GM12878 (cell line): ENCODE measurements at regions not wholly inside any gene's neighbourhood (a gene's known extent, or its start where the extent isn't known, plus 50 kb on each side); places are given as distances from the start of the nearest gene placed in this dataset.

Source experiments
- ATAC-seq: fragments of 200-7000 bp; cut with Tn5 transposase; 3 replicates; pipeline ENCODE4 v1.9.1; 2020; ENCODE audit warnings: mild to moderate bottlenecking, moderate library complexity
- BruUV-seq: library from RNA; stranded (reverse); fragments of 400-500 nt; replicated peaks from 2 replicates; lab custom pipeline; 2021; lab: Mats Ljungman, UMichigan
- CTCF ChIA-PET: fragments of 300-600 bp; sonication (Branson Sonifier 250); formaldehyde crosslinking; extraction: SDS; loops from one replicate; lab custom pipeline; 2021; ENCODE audit warnings: inconsistent platforms; lab: Yijun Ruan, JAX
- POLR2A ChIA-PET: fragments of 350-600 bp; formaldehyde crosslinking; extraction: SDS; loops from one replicate; lab custom pipeline; 2021; ENCODE audit warnings: inconsistent platforms; lab: Charles Lee
- RAD21 ChIA-PET: fragments of 300-600 bp; sonication (Branson Sonifier 250); formaldehyde crosslinking; loops from one replicate; lab custom pipeline; 2023; ENCODE audit warnings: antibody characterized with exemption; ENCODE audit not compliant: unreplicated experiment; lab: Charles Lee
- SMC1A ChIA-PET: fragments of 300-600 bp; sonication (Branson Sonifier 250); formaldehyde crosslinking; loops from one replicate; lab custom pipeline; 2023; ENCODE audit not compliant: unreplicated experiment, uncharacterized antibody; lab: Charles Lee
- DNase-seq: peaks from one replicate; pipeline ENCODE4 v3.0.0-alpha.2; 2011; ENCODE audit warnings: low read depth, low spot score
- FAIRE-seq: peaks from 3 replicates; lab custom pipeline; 2011; peaks lifted over from hg19 to GRCh38; lab: Jason Lieb, UNC
- H2AFZ ChIP-seq: 2 replicates; pipeline ENCODE4 v1.6.0; 2011; ENCODE audit warnings: low read depth, low read length, control low read depth; ENCODE audit not compliant: control insufficient read depth
- H3K27ac ChIP-seq: 2 replicates; pipeline ENCODE4 v1.5.1; 2011; ENCODE audit warnings: control low read depth; ENCODE audit not compliant: control insufficient read depth, insufficient read depth
- H3K27me3 ChIP-seq, 2 experiments: replicated peaks in 1 of 2; 2 replicates each; pipeline versions ENCODE4 v1.6.0 to v1.6.1; 2011; ENCODE audit warnings: low read length in 1 of 2; ENCODE audit not compliant: control insufficient read depth in 2 of 2, insufficient read depth in 2 of 2
- H3K36me3 ChIP-seq, 2 experiments: 2 replicates each; pipeline ENCODE4 v1.5.1; 2011; ENCODE audit warnings: low read length in 1 of 2; ENCODE audit not compliant: control insufficient read depth in 2 of 2, insufficient read depth in 2 of 2
- H3K4me1 ChIP-seq: 2 replicates; pipeline ENCODE4 v1.6.1; 2011; ENCODE audit warnings: mild to moderate bottlenecking, low read length, moderate library complexity, mixed read lengths; ENCODE audit not compliant: control insufficient read depth, insufficient read depth
- H3K4me2 ChIP-seq: 2 replicates; pipeline ENCODE4 v1.6.0; 2011; ENCODE audit warnings: control low read depth; ENCODE audit not compliant: control insufficient read depth, insufficient read depth
- H3K4me3 ChIP-seq: fragments of 200-600 bp; sonication (generic); 2 replicates; pipeline ENCODE4 v1.5.1; 2016
- H3K79me2 ChIP-seq: 2 replicates; pipeline ENCODE4 v1.6.0; 2011; ENCODE audit warnings: low read length; ENCODE audit not compliant: control insufficient read depth, insufficient read depth
- H3K9ac ChIP-seq: 2 replicates; pipeline ENCODE4 v1.8.0; 2011; ENCODE audit warnings: low read length, control low read depth, mixed read lengths; ENCODE audit not compliant: control insufficient read depth, insufficient read depth
- H3K9me3 ChIP-seq: replicated peaks from 3 replicates; pipeline ENCODE4 v1.5.1; 2011; ENCODE audit warnings: mild to moderate bottlenecking, low read length; ENCODE audit not compliant: control insufficient read depth, insufficient read depth
- H4K20me1 ChIP-seq: 2 replicates; pipeline ENCODE4 v1.6.0; 2011; ENCODE audit not compliant: control insufficient read depth, insufficient read depth
- BACH1 ChIP-seq: fragments of 450-650 bp; IDR thresholded peaks from 2 replicates; pipeline ENCODE4 v1.6.1; 2017; ENCODE audit warnings: mild to moderate bottlenecking, borderline replicate concordance
- CBX3 ChIP-seq: fragments of 200-600 bp; sonication (generic); IDR thresholded peaks from 2 replicates; pipeline ENCODE4 v1.6.1; 2016; ENCODE audit warnings: low read depth, borderline replicate concordance
- ESRRA ChIP-seq: IDR thresholded peaks from 2 replicates; pipeline ENCODE4 v1.6.1; 2012; ENCODE audit warnings: mild to moderate bottlenecking, low read length, improper control_type of control experiment
- NBN ChIP-seq: fragments of 450-650 bp; IDR thresholded peaks from 2 replicates; pipeline ENCODE4 v1.6.1; 2016
- RELB ChIP-seq: fragments of 450-650 bp; IDR thresholded peaks from 2 replicates; pipeline ENCODE4 v1.6.1; 2017; ENCODE audit warnings: low read depth, mild to moderate bottlenecking, moderate library complexity
- TCF3 ChIP-seq: IDR thresholded peaks from 2 replicates; pipeline ENCODE4 v1.6.1; 2012; ENCODE audit warnings: low read depth, mild to moderate bottlenecking, low read length, borderline replicate concordance; ENCODE audit not compliant: insufficient read depth
- ZBTB40 ChIP-seq: fragments of 450-650 bp; IDR thresholded peaks from 2 replicates; pipeline ENCODE4 v1.6.1; 2016; ENCODE audit warnings: mild to moderate bottlenecking, moderate library complexity, borderline replicate concordance
- WGBS: methylation state at CpG from one replicate; pipeline ENCODE4 v1.1.6; 2016; ENCODE audit warnings: low lambda C conversion rate; ENCODE audit not compliant: insufficient replicate concordance, insufficient coverage; ENCODE audit errors: missing lambda C conversion rate; 5-methylcytosine and 5-hydroxymethylcytosine counted together
- in situ Hi-C: fragments of 300-500 bp; cut with MboI; formaldehyde crosslinking; loops from 9 replicates; pipeline ENCODE4 v1.14.3; 2018; ENCODE audit warnings: mixed read lengths
- intact Hi-C: fragments of 100-400 bp; cut with micrococcal nuclease; formaldehyde crosslinking; loops from one replicate; pipeline ENCODE4 v1.14.2; 2022; ENCODE audit not compliant: unreplicated experiment
- TF ChIP-seq, protein P1 (sequence below): fragments of 450-650 bp; IDR thresholded peaks from 2 replicates; pipeline ENCODE4 v1.6.1; 2017; ENCODE audit warnings: mild to moderate bottlenecking, moderate library complexity
- TF ChIP-seq, protein P2 (sequence below): IDR thresholded peaks from 2 replicates; pipeline ENCODE4 v1.6.1; 2011; ENCODE audit warnings: low read depth, mild to moderate bottlenecking, low read length, moderate library complexity, borderline replicate concordance; ENCODE audit errors: extremely low read depth
- TF ChIP-seq, protein P3 (sequence below): IDR thresholded peaks from 2 replicates; pipeline ENCODE4 v1.6.1; 2012; ENCODE audit warnings: mild to moderate bottlenecking, low read depth, low read length

- H3K36me3 ChIP-seq = no peaks in the 10 kb centered on the region
- DNase-seq = no peak
- in situ Hi-C loops = no loop called here
- POLR2A ChIA-PET = no interaction called here
- no peak overlapping the region for H3K4me3 ChIP-seq
- no peaks in the 10 kb centered on the region for H3K79me2 ChIP-seq
- no peak overlapping the region for H2AFZ ChIP-seq
- peaks cover 0 to 9% of the 10 kb centered on the region in 2 experiments; a peak in 3 of 4 replicates for H3K27me3 ChIP-seq
- intact Hi-C loops = no loop called here
- FAIRE-seq = no peak
- H3K4me2 ChIP-seq = no peak overlapping the region
- SMC1A ChIA-PET = no interaction called here
- CTCF ChIA-PET = interaction anchor here (0.6 kb wide), 1 partner anchor 723 kb away, joined by 3 read pairs; no protein-coding TSS in a partner anchor
- no peak overlapping the region for H3K9ac ChIP-seq
- no peak for ATAC-seq
- H3K27ac ChIP-seq = no peak overlapping the region
- RAD21 ChIA-PET = no interaction called here
- no peaks in the 10 kb centered on the region; the same call in 2 of the 3 replicates for H3K9me3 ChIP-seq
- no peaks in the 10 kb centered on the region; the same call in 1 of the 2 replicates for H4K20me1 ChIP-seq
- no TSS peak for BruUV-seq
- H3K4me1 ChIP-seq = no peaks in the 10 kb centered on the region
- WGBS = 24% methylated on average over 14 of the region's 14 CpGs
- TF ChIP-seq NBN (no peak), BACH1 (no peak), CBX3 (no peak), ESRRA (no peak), RELB (no peak), TCF3 (no peak), ZBTB40 (no peak)
- TF ChIP-seq, protein P1, sequence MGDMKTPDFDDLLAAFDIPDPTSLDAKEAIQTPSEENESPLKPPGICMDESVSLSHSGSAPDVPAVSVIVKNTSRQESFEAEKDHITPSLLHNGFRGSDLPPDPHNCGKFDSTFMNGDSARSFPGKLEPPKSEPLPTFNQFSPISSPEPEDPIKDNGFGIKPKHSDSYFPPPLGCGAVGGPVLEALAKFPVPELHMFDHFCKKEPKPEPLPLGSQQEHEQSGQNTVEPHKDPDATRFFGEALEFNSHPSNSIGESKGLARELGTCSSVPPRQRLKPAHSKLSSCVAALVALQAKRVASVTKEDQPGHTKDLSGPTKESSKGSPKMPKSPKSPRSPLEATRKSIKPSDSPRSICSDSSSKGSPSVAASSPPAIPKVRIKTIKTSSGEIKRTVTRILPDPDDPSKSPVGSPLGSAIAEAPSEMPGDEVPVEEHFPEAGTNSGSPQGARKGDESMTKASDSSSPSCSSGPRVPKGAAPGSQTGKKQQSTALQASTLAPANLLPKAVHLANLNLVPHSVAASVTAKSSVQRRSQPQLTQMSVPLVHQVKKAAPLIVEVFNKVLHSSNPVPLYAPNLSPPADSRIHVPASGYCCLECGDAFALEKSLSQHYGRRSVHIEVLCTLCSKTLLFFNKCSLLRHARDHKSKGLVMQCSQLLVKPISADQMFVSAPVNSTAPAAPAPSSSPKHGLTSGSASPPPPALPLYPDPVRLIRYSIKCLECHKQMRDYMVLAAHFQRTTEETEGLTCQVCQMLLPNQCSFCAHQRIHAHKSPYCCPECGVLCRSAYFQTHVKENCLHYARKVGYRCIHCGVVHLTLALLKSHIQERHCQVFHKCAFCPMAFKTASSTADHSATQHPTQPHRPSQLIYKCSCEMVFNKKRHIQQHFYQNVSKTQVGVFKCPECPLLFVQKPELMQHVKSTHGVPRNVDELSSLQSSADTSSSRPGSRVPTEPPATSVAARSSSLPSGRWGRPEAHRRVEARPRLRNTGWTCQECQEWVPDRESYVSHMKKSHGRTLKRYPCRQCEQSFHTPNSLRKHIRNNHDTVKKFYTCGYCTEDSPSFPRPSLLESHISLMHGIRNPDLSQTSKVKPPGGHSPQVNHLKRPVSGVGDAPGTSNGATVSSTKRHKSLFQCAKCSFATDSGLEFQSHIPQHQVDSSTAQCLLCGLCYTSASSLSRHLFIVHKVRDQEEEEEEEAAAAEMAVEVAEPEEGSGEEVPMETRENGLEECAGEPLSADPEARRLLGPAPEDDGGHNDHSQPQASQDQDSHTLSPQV = no peak
- TF ChIP-seq, protein P2, sequence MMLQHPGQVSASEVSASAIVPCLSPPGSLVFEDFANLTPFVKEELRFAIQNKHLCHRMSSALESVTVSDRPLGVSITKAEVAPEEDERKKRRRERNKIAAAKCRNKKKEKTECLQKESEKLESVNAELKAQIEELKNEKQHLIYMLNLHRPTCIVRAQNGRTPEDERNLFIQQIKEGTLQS = no peak
- TF ChIP-seq, protein P3, sequence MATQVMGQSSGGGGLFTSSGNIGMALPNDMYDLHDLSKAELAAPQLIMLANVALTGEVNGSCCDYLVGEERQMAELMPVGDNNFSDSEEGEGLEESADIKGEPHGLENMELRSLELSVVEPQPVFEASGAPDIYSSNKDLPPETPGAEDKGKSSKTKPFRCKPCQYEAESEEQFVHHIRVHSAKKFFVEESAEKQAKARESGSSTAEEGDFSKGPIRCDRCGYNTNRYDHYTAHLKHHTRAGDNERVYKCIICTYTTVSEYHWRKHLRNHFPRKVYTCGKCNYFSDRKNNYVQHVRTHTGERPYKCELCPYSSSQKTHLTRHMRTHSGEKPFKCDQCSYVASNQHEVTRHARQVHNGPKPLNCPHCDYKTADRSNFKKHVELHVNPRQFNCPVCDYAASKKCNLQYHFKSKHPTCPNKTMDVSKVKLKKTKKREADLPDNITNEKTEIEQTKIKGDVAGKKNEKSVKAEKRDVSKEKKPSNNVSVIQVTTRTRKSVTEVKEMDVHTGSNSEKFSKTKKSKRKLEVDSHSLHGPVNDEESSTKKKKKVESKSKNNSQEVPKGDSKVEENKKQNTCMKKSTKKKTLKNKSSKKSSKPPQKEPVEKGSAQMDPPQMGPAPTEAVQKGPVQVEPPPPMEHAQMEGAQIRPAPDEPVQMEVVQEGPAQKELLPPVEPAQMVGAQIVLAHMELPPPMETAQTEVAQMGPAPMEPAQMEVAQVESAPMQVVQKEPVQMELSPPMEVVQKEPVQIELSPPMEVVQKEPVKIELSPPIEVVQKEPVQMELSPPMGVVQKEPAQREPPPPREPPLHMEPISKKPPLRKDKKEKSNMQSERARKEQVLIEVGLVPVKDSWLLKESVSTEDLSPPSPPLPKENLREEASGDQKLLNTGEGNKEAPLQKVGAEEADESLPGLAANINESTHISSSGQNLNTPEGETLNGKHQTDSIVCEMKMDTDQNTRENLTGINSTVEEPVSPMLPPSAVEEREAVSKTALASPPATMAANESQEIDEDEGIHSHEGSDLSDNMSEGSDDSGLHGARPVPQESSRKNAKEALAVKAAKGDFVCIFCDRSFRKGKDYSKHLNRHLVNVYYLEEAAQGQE = no peak
These were observed 101.8 kb upstream of the DIO3 start for GRCh38 chr14:101459551-101459900.
